ENCODE measurements at regions not wholly inside any gene's neighbourhood (a gene's known extent, or its start where the extent isn't known, plus 50 kb on each side); places are given as distances from the start of the nearest gene placed in this dataset.

DNA sequence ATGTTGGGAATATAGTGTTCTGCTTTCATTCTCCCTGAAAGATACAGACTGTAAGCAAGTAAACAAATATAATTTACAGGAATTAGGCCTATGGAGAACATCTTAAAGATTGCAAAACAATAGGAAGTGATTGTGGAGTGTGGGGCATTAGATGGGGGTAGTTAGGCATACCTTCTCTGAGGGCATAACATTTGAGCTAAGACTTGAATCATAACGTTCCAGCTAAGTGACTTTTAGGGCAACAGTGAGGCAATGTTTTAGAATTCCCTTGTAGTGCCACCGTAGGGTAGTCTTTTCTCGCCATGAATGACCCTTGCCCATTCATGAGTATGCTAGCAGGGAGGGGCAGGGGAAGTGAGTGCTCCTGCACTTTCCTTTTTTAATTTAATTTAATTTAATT lies 173.3 kb downstream of the SPATA31D1 start:
- Histone ChIP-seq H3K9me3 (no peaks in the 10 kb centered on the region), H3K9ac (ENCODE audit: low read depth in 2 of 2, low read length in 2 of 2) (no peak overlapping the region), H3K4me1 (no peaks in the 10 kb centered on the region), H3K36me3 (no peaks in the 10 kb centered on the region), H3K4me3 (no peak overlapping the region), H3K27ac (no peak overlapping the region), H3K27me3 (no peaks in the 10 kb centered on the region)
- intact Hi-C loops (cut with DNase I): no loop called here
- DNase-seq: no peak
- TF ChIP-seq, protein P1, sequence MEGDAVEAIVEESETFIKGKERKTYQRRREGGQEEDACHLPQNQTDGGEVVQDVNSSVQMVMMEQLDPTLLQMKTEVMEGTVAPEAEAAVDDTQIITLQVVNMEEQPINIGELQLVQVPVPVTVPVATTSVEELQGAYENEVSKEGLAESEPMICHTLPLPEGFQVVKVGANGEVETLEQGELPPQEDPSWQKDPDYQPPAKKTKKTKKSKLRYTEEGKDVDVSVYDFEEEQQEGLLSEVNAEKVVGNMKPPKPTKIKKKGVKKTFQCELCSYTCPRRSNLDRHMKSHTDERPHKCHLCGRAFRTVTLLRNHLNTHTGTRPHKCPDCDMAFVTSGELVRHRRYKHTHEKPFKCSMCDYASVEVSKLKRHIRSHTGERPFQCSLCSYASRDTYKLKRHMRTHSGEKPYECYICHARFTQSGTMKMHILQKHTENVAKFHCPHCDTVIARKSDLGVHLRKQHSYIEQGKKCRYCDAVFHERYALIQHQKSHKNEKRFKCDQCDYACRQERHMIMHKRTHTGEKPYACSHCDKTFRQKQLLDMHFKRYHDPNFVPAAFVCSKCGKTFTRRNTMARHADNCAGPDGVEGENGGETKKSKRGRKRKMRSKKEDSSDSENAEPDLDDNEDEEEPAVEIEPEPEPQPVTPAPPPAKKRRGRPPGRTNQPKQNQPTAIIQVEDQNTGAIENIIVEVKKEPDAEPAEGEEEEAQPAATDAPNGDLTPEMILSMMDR (IDR thresholded peaks at IDR 0.05): no peak

DNA sequence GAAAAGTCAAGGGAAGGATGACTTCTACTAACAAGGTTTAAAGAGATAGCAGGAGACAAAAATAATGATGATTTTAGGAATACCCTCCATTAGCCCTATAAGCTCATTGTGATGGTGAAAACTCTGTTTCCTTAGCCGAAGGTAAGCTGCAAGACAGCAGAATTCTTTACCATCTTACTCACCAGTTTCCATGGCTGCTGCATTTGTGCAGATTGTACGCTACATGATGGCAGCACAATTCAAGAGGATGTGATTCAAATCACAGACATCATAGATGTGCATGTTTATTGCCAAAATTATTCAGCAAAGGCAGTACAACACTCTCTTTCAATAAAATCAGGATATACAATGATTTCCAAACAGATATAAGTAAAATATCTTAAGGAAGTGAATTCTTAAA lies 175.6 kb downstream of the SPATA31D1 start:
- no peaks in the 10 kb centered on the region for H3K9me3 ChIP-seq
- H3K27ac ChIP-seq: no peak overlapping the region
- intact Hi-C loops (cut with DNase I): no loop called here
- no peak overlapping the region for H3K4me3 ChIP-seq
- no peak overlapping the region for H3K9ac ChIP-seq (ENCODE audit: low read depth in 2 of 2, low read length in 2 of 2)
- H3K4me1 ChIP-seq: no peaks in the 10 kb centered on the region
- DNase-seq: no peak
- H3K27me3 ChIP-seq: no peaks in the 10 kb centered on the region
- H3K36me3 ChIP-seq: no peaks in the 10 kb centered on the region
- TF ChIP-seq, protein P1 (IDR thresholded peaks at IDR 0.05): no peak

DNA sequence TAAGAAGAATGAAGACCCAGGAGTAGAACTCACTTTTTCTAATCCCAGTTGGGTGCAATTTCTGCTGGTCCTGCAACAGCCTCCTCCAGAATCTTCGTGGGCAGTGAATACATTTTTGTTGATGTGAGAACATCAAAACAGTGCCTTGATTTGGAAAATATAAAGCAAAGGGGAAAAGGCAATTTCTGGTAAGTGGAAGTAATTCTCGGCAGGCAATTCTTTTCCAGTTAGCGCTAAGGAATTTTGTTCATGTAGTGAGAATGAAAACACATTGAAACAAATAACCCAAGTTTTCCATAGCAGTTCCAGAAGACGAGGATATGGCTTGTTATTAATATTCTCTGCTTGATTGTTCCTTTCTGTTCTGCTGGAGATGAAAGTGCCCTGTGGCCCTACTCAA lies 178.7 kb downstream of the SPATA31D1 start:
- no peak overlapping the region for H3K4me3 ChIP-seq
- no peaks in the 10 kb centered on the region for H3K9me3 ChIP-seq
- H3K9ac ChIP-seq (ENCODE audit: low read depth in 2 of 2, low read length in 2 of 2): no peak overlapping the region
- H3K36me3 ChIP-seq: no peaks in the 10 kb centered on the region
- no peak for DNase-seq
- intact Hi-C loops (cut with DNase I): no loop called here
- no peaks in the 10 kb centered on the region for H3K27me3 ChIP-seq
- TF ChIP-seq, protein P1 (IDR thresholded peaks at IDR 0.05): no peak
- H3K4me1 ChIP-seq: no peaks in the 10 kb centered on the region
- H3K27ac ChIP-seq: no peak overlapping the region

DNA sequence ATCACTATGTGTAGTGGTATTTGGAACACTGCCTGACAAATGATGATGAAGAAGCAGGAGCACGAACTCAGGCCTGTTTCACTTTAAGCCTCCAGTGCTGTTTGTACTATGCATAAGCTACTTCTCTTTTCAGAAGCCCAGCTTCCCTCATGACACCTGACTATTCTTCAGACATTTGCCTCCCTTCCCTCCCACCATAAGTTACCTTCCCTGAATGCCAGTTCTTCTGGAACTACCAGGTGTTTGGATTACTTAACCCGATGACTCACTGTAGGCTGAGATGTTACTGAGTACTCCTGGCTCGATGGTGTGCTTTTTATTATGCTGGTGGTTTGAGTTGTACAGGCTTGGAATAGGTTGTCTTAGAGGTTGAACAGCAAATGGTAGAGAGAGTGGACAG lies 180.0 kb downstream of the SPATA31D1 start:
- intact Hi-C loops (cut with DNase I): no loop called here
- DNase-seq: no peak
- H3K4me3 ChIP-seq: no peak overlapping the region

DNA sequence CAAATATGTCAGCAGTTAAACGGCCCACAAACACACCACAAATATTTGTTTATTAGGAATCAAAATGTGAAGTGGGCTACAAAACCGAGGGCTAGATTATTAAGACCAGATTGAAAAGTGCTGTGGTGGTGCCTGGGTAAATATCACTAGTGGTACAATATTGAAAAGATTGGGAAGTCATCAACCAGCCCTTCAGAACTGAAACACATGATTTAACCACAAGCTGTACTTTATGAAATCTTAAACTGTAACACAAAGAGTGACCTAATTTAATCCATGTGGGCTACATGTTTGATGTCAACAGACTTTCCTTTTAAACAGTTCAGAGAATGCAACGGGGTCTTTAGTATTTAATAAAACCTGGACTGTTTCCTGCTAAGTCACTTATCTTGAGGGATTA lies 182.3 kb downstream of the SPATA31D1 start:
- H3K27ac ChIP-seq: no peak overlapping the region
- H3K27me3 ChIP-seq: no peaks in the 10 kb centered on the region
- H3K9ac ChIP-seq (ENCODE audit: low read depth in 2 of 2, low read length in 2 of 2): no peak overlapping the region
- TF ChIP-seq, protein P1 (IDR thresholded peaks at IDR 0.05): no peak
- intact Hi-C loops (cut with DNase I): no loop called here
- no peaks in the 10 kb centered on the region for H3K36me3 ChIP-seq
- no peak for DNase-seq
- no peaks in the 10 kb centered on the region for H3K4me1 ChIP-seq
- no peaks in the 10 kb centered on the region for H3K9me3 ChIP-seq
- no peak overlapping the region for H3K4me3 ChIP-seq

More for the DNA sequence above, 180.0 kb downstream of the SPATA31D1 start:
- TF ChIP-seq, protein P1 (IDR thresholded peaks at IDR 0.05): no peak
- Histone ChIP-seq H3K27ac (no peak overlapping the region), H3K27me3 (no peaks in the 10 kb centered on the region), H3K9me3 (no peaks in the 10 kb centered on the region), H3K9ac (ENCODE audit: low read depth in 2 of 2, low read length in 2 of 2) (no peak overlapping the region), H3K36me3 (no peaks in the 10 kb centered on the region), H3K4me1 (no peaks in the 10 kb centered on the region)

DNA sequence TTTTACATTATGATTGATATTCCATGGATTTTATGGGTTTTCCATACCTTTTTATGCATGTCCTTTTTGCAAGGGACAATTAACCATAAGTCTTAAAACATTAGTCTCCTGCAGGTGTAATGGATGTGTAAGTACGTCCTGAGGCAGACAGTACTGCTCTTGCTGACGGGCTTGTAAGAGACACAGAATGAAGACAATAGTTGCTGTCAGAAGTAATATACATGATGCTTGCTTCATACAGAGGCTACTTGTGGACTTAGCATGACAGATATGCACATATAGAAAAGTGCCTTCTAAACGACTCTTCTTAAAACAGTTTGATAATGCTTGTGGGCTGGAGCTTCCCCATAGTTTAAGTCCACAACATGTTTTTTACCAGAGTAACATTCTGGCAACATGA lies 182.7 kb downstream of the SPATA31D1 start:
- TF ChIP-seq, protein P1 (IDR thresholded peaks at IDR 0.05): no peak
- Histone ChIP-seq H3K4me1 (no peaks in the 10 kb centered on the region), H3K9me3 (no peaks in the 10 kb centered on the region), H3K4me3 (no peak overlapping the region), H3K9ac (ENCODE audit: low read depth in 2 of 2, low read length in 2 of 2) (no peak overlapping the region), H3K27me3 (no peaks in the 10 kb centered on the region), H3K27ac (no peak overlapping the region), H3K36me3 (no peaks in the 10 kb centered on the region)
- no peak for DNase-seq
- intact Hi-C loops (cut with DNase I): no loop called here

All from colonic mucosa (tissue), 4 donors.